Astrocyte of the hippocampus (primary cell): ENCODE measurements at regions not wholly inside any gene's neighbourhood (a gene's known extent, or its start where the extent isn't known, plus 50 kb on each side); places are given as distances from the start of the nearest gene placed in this dataset.

ENCODE experiments used
- DNase-seq: peaks from one replicate; pipeline ENCODE4 v3.0.0; 2011; ENCODE audit warnings: low read depth, low spot score

- no peak for DNase-seq
These were observed 50.5 kb upstream of the FBRSL1 start for GRCh38 chr12:132439333-132439904.

- no peak for DNase-seq
These were observed 51.2 kb upstream of the FBRSL1 start for GRCh38 chr12:132438726-132439125.

DNA sequence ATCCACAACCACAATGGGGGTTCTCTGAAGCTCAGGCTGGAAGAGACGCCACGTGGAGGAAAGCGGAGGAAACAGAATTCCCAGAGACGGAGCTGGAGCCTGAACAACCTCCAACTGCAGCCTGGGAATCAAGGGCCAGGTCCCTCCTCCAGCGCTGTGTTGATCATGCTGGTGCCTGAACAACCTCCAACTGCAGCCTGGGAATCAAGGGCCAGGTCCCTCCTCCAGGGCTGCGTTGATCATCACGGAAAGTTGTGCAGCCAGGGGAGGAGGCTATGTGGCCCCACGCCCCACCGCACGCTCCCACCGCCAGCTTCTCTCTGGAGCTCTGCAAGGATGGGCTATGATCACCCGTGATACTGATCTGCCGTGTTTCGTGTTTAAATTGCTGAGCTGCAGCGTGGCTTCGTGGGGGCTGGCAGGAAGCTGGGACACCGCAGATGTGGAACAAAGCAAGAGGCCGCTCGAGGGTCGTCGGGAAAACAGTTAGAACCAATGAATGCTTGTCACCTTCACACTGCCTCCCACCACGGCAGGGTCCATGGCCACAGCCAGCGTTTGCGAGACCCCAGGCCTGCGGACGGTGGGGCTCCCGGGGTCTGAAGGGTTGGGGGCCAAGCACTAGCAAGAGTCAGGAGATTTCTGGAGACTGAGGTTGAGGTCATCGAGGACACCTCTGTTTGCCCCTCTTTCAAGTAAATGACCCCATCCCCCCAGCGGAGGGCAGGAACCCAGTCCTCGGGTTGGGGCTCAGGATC is 51.8 kb upstream of the FBRSL1 start:
- DNase-seq, result no peak

GRCh38 chr12:132437252-132437932 is 52.6 kb upstream of the FBRSL1 start:
- DNase-seq, result no peak

GRCh38 chr12:132436791-132437251 is 53.1 kb upstream of the FBRSL1 start:
- DNase-seq, result no peak

DNA sequence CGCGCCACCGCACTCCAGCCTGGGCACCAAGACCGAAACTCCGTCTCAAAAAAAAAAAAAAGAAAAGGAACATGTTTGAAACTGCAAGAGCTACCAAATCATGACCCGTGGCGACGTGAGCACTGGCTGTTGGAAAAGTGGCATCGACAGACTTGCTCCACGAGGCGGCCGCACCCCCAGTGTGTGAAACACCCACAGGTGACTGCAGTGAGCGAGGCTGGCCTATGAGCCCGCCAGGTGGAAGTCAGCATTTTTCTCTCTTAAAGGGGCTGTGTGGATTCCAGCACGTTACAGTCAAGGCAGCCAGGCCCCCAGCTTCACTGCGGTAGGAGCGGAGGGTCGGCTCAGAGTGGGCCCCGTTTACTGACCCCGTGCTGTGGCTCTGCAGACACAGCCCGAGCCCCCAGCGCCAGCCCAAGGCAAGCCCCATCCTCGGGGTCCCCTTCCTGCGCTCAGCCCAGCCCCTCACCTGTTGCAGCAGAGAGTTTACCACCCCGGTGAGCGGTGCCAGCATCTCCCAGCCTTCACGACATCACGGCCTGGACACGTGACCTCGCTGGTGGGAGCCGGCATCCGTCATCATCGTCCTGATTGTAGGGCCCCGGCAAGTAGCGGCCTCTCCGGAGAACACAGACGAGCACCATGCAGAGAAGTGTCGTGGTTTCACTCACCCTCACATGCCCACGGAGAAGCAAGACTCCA is 54.3 kb upstream of the FBRSL1 start:
- no peak for DNase-seq

DNA sequence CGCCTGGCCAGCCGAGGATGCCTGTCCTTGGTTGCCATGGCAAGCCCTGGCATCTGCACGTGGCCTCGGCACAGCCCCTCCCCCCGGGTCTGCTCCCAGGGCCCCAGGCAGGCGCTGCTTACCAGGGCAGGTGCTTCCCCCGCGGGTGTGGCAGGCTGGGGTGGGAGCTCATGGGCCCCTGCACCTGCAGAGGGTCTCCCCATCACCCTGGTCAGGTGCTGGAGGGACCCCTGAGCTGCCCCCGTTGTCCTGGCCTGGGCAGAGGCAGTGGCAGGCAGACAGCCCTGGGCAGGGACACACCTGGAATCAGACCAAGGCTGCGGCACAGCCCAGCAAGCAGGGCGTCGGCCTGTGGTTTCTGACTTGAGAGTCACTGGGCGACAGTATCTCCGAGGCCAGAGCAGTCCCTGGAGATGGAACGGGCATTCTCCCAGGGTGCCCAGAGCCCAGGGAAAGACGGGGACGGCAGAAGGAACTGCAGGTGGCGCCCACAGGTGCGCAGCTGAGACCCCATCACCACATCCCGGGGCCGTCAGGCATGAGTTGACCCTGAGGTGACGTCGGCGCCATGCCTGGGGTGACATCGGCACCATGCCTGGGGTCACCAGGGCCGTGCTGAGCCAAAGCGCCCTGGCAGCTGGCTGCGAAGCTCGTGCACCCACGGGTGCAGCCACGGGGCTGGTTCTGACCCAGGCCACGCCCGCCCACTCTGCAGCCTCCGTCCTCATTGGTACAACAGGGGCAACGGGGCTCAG is 56.1 kb upstream of the FBRSL1 start:
- DNase-seq, result no peak

DNA sequence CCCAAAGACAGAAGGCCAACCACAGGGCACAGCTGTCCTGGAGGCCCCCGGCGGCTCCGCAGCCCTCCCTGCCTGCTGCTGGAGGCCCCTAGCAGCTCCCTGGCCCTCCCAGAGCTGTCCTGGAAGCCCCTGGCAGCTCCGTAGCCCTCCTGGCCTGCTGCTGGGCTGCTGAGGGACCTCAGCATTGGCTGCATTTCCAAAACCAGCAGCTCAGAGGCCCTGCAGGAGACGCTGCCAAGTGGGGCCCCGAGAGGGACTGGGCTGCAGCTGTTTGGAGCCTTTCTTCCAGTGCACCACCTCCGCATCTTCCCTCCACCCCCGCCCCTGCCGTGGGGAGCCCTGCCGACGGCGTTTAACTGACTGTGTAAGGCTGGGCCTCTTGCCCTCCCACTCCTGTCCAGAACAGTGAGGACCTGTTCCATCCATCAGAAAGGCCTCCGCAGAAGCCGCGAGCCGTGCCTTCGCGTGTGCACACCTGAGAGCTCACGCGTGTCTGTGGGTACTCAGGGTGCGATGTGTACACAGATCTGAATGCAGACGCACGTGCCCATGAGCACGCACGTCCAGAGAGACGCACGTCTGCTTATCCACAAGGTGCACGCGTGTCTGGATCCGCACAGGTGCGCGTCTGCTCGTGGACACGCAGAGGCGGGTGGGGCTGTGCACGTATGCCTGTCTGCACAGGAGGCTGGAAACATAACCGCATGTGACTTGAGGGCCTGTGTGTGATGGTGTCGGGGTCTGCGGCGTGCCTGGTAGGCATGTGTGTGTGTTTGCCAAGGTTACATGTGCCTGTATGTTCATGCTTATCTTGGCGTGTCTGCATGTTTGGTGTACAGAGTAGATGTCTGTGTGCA is 57.0 kb upstream of the FBRSL1 start:
- DNase-seq, result peak; percentile 54

GRCh38 chr12:132432126-132432705 is 57.7 kb upstream of the FBRSL1 start:
- DNase-seq, result no peak

- no peak for DNase-seq
These were observed 58.8 kb upstream of the FBRSL1 start for GRCh38 chr12:132430838-132431774.

DNA sequence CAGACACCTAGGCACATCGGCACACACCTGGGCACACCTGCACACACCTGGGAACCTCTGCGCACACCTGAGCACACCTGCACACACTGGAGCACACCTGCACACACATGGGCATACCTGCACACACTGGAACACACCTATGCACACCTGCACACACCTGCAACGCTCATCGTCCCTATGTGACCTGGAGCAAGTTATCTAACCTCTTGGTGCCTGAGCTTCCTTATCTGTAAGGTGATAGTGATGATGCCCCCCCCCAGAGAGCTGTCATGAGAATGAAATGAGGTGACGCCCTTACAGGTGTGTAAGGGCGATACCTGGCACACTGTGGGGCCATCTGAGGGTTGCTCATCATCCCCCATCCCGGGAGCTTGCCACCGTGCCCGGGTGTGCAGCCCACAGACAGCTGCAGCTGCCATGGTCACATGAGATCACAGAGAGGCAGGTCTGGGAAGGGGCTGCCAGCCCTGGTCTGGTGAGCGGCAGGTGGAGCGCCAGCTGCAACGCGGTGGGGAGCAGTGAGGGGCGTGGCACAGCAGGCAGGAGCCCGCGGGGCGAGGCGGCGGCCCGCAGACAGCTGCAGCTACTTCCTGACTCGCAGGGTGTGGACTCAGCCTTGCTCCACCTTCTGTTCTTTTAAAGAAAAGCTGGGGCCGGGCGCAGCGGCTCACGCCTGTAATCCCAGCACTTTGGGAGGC is 59.9 kb upstream of the FBRSL1 start:
- no peak for DNase-seq

GRCh38 chr12:132429602-132429945 is 60.4 kb upstream of the FBRSL1 start:
- DNase-seq, result peak; percentile 28

GRCh38 chr12:132428936-132429601 is 60.9 kb upstream of the FBRSL1 start:
- peak; percentile 21 for DNase-seq

DNA sequence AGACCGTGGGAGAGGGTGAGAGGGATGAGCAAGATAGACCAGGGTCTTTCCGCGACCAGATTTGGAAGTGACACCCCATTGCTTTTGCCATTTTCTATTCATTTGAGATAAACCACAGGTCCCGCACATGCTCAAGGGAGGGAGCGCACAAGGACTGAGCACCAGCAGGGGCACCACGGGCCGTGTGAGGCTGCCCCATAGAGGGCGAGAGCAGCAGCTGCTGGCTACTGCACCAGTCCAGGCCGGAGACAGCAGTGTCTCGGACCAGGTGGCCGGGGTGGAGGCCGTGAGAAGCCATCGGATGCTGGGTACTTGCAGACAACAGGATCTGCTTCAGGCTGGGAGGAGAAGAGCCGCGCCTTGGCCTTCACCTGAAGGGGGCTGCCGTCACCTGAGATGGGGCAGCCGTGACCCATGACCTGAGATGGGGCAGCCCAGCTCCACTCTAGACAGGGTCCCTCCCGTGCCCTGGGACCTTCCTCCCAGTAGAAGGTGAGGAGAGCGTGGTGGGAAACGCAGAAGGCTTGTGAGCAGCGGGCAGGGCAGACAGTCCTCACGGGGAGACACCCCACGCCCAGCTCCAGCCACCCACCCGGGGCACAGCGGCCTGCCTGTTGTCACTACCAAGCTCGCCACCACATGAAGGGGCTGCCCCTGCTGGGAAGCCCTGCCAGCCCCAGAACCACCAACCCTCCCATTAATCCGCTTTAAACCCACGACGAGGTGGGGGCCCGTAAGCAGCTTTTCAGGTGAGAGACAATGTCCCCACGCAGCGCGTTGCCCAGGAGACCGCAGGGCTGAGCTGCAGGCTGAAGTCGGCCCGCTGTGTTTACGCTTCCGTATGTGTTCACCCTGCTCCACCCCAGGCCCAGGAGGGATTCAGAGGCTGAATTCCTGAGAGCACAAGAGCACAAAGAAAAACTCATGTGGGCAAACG is 61.7 kb upstream of the FBRSL1 start:
- peak; percentile 34 for DNase-seq

DNA sequence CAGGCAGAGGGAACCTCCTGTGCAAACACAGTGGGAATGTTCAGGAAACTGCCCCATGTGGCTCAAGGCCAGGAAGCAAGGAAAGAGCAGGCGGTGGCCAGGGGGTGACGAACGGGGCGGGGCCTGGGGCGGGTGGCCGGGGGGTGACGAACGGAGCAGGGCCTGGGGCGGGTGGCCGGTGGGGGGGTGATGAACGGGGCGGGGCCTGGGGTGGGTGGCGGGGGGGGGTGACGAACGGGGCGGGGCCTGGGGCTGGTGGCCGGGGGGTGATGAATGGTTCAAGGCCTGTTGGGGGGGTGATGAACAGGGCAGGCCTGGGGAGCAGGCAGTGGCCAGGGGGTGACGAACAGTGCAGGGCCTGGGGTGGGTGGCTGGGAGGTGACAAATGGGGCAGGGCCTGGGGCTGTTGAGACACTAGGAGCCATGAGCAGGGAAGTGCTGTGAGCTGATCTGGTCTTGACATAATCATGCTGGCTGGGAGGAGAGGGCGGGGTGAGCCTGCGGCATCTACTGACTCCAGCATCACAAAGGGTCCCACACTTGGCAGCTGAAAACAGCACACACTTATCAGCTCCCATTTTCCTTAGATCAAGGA is 62.7 kb upstream of the FBRSL1 start:
- no peak for DNase-seq
